HEK293T (cell line): ENCODE measurements at regions not wholly inside any gene's neighbourhood (a gene's known extent, or its start where the extent isn't known, plus 50 kb on each side); places are given as distances from the start of the nearest gene placed in this dataset.

Source experiments
- ARNT ChIP-seq: fragments of 450-650 bp; IDR thresholded peaks from 2 replicates; pipeline ENCODE4 v1.6.1; 2017; ENCODE audit warnings: mild to moderate bottlenecking
- BHLHE40 ChIP-seq: fragments of 450-650 bp; IDR thresholded peaks from 2 replicates; pipeline ENCODE4 v1.6.1; 2016; ENCODE audit warnings: mild to moderate bottlenecking, moderate library complexity, borderline replicate concordance
- ELF4 ChIP-seq: fragments of 450-650 bp; IDR thresholded peaks from 2 replicates; pipeline ENCODE4 v1.6.1; 2017; ENCODE audit warnings: antibody characterized with exemption
- FOXA1 ChIP-seq: fragments of 450-650 bp; IDR thresholded peaks from 2 replicates; pipeline ENCODE4 v1.6.1; 2016; ENCODE audit warnings: mild to moderate bottlenecking
- FOXK2 ChIP-seq: fragments of 450-650 bp; IDR thresholded peaks from 2 replicates; pipeline ENCODE4 v1.6.1; 2016; ENCODE audit warnings: mild to moderate bottlenecking
- FOXM1 ChIP-seq: fragments of 450-650 bp; IDR thresholded peaks from 2 replicates; pipeline ENCODE4 v1.6.1; 2017; ENCODE audit warnings: mild to moderate bottlenecking, borderline replicate concordance
- HDGF ChIP-seq: fragments of 450-650 bp; IDR thresholded peaks from 2 replicates; pipeline ENCODE4 v1.6.1; 2017; ENCODE audit warnings: antibody characterized with exemption, borderline replicate concordance
- L3MBTL2 ChIP-seq: fragments of 450-650 bp; conservative IDR thresholded peaks from 2 replicates; pipeline ENCODE4 v1.6.1; 2016; ENCODE audit warnings: mild to moderate bottlenecking
- PKNOX1 ChIP-seq: fragments of 450-650 bp; IDR thresholded peaks from 2 replicates; pipeline ENCODE4 v1.6.1; 2016
- SP1 ChIP-seq: fragments of 450-650 bp; IDR thresholded peaks from 2 replicates; pipeline ENCODE4 v1.6.1; 2017
- SUZ12 ChIP-seq: fragments of 450-650 bp; IDR thresholded peaks from 2 replicates; pipeline ENCODE4 v1.6.1; 2016; ENCODE audit warnings: mild to moderate bottlenecking
- TARDBP ChIP-seq: fragments of 450-650 bp; IDR thresholded peaks from 2 replicates; pipeline ENCODE4 v1.6.1; 2016
- ZNF384 ChIP-seq: fragments of 450-650 bp; IDR thresholded peaks from 2 replicates; pipeline ENCODE4 v1.6.1; 2016

DNA sequence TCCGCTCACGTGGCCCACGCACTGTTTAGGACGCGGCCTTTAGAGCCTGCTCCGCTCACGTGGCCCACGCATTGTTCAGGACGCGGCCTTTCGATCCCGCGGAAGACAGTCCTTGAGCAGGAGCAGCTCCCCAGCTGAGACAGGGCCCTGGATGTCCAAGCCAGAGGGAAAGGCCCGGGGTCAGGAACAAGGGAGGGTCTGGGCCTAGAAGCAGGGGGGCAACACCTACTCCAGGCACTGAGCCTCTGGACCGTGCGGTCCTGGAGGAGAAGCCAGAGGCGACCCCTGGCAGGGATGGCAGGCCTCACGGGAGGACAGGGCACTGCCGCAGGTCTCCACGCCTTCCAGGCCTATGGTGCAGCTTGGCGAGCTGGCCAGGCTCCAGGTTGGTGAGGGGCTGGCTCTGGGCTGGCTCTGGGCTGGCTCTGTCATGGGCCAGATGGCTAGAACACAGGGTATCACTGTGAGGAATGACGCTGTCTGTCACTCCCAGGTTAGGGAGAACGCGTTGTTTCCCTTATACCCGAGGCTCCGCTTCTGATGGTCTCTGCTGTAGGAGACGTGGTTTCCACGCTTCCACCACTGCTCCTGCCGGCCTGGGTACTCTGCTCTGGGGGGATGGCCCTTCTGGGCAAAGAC lies 341.7 kb downstream of the TMEM121 start:
- TF ChIP-seq PKNOX1 (no peak), BHLHE40 (no peak), FOXM1 (no peak), SUZ12 (no peak), TARDBP (no peak), ELF4 (no peak), L3MBTL2 (no peak), HDGF (no peak), SP1 (no peak), FOXK2 (no peak), FOXA1 (no peak), ARNT (no peak), ZNF384 (no peak)
